Body of pancreas (tissue), 4 donors: ENCODE measurements at regions not wholly inside any gene's neighbourhood (a gene's known extent, or its start where the extent isn't known, plus 50 kb on each side); places are given as distances from the start of the nearest gene placed in this dataset.

Source experiments
- CTCF ChIP-seq, 7 experiments: fragments of 450-650 bp in 4 of 7; fragments of 200-600 bp in 3 of 7; sonication (generic) in 3 of 7; IDR thresholded peaks; one replicate each; pipeline ENCODE4 v1.5.1; 2016 to 2019; ENCODE audit warnings: antibody characterized with exemption in 7 of 7
- POLR2A ChIP-seq, 3 donors: fragments of 450-650 bp; IDR thresholded peaks; one replicate each; pipeline ENCODE4 v1.6.1; 2016; ENCODE audit warnings: antibody characterized with exemption in 3 of 3, mild to moderate bottlenecking in 2 of 3

- no peak for TF ChIP-seq CTCF (IDR thresholded peaks at IDR 0.05)
- no peak for TF ChIP-seq POLR2A (IDR thresholded peaks at IDR 0.05)
Measured at GRCh38 chr7:366161-366803, 76.3 kb downstream of the FOXL3 start.
